Astrocyte (in vitro differentiated cells and primary cell): ENCODE measurements at regions not wholly inside any gene's neighbourhood (a gene's known extent, or its start where the extent isn't known, plus 50 kb on each side); places are given as distances from the start of the nearest gene placed in this dataset.

Experiments used
- DNase-seq: peaks from one replicate; pipeline ENCODE4 v3.0.0-alpha.2; 2010; ENCODE audit warnings: low read depth
- FAIRE-seq: peaks from 2 replicates; lab custom pipeline; 2011; peaks lifted over from hg19 to GRCh38; lab: Jason Lieb, UNC
- H2AFZ ChIP-seq: 2 replicates; pipeline ENCODE4 v1.6.0; 2012; ENCODE audit warnings: low read depth, low read length, inconsistent platforms
- H3K27ac ChIP-seq: 2 replicates; pipeline ENCODE4 v1.5.1; 2011; ENCODE audit warnings: low read depth, low read length, inconsistent platforms
- H3K27me3 ChIP-seq: 2 replicates; pipeline ENCODE4 v1.6.0; 2011; ENCODE audit warnings: low read length, inconsistent platforms; ENCODE audit not compliant: insufficient read depth
- H3K36me3 ChIP-seq: 2 replicates; pipeline ENCODE4 v1.5.1; 2011; ENCODE audit warnings: low read length, inconsistent platforms; ENCODE audit not compliant: insufficient read depth
- H3K4me1 ChIP-seq: 2 replicates; pipeline ENCODE4 v1.5.1; 2011; ENCODE audit warnings: low read length, inconsistent platforms; ENCODE audit not compliant: insufficient read depth
- H3K4me2 ChIP-seq: 2 replicates; pipeline ENCODE4 v1.6.0; 2012; ENCODE audit warnings: low read length, inconsistent platforms
- H3K4me3 ChIP-seq: 2 replicates; pipeline ENCODE4 v1.5.1; 2011; ENCODE audit warnings: low read depth, mild to moderate bottlenecking, low read length, inconsistent platforms; ENCODE audit not compliant: insufficient read depth
- H3K79me2 ChIP-seq: 2 replicates; pipeline ENCODE4 v1.6.0; 2012; ENCODE audit warnings: mild to moderate bottlenecking, low read length, inconsistent platforms; ENCODE audit not compliant: insufficient read depth
- H3K9ac ChIP-seq: 2 replicates; pipeline ENCODE4 v1.6.0; 2012; ENCODE audit warnings: mild to moderate bottlenecking, low read length, inconsistent platforms
- H3K9me3 ChIP-seq: 2 replicates; pipeline ENCODE4 v1.5.1; 2012; ENCODE audit warnings: low read depth, mild to moderate bottlenecking, low read length, inconsistent platforms; ENCODE audit not compliant: insufficient read depth
- H4K20me1 ChIP-seq: 2 replicates; pipeline ENCODE4 v1.6.0; 2012; ENCODE audit warnings: low read length, inconsistent platforms; ENCODE audit not compliant: insufficient read depth
- H3K27ac Mint-ChIP-seq: one replicate; pipeline ENCODE4 v1.8.0; 2021; ENCODE audit warnings: mild to moderate bottlenecking, mixed read lengths; ENCODE audit not compliant: unreplicated experiment
- H3K27me3 Mint-ChIP-seq: one replicate; pipeline ENCODE4 v1.8.0; 2021; ENCODE audit warnings: low read depth, mixed read lengths; ENCODE audit not compliant: unreplicated experiment
- H3K36me3 Mint-ChIP-seq: one replicate; pipeline ENCODE4 v1.8.0; 2021; ENCODE audit warnings: low read depth, mixed read lengths; ENCODE audit not compliant: unreplicated experiment
- H3K4me1 Mint-ChIP-seq: one replicate; pipeline ENCODE4 v1.8.0; 2021; ENCODE audit warnings: low read depth, mixed read lengths; ENCODE audit not compliant: unreplicated experiment
- H3K4me3 Mint-ChIP-seq: one replicate; pipeline ENCODE4 v1.8.0; 2021; ENCODE audit warnings: mild to moderate bottlenecking, moderate library complexity, mixed read lengths; ENCODE audit not compliant: unreplicated experiment
- H3K9me3 Mint-ChIP-seq: one replicate; pipeline ENCODE4 v1.8.0; 2021; ENCODE audit warnings: mild to moderate bottlenecking, mixed read lengths; ENCODE audit not compliant: unreplicated experiment
- EZH2 ChIP-seq: IDR thresholded peaks from 2 replicates; pipeline ENCODE4 v1.6.1; 2012; ENCODE audit warnings: mild to moderate bottlenecking, low read length, inconsistent platforms; ENCODE audit not compliant: insufficient read depth

DNA sequence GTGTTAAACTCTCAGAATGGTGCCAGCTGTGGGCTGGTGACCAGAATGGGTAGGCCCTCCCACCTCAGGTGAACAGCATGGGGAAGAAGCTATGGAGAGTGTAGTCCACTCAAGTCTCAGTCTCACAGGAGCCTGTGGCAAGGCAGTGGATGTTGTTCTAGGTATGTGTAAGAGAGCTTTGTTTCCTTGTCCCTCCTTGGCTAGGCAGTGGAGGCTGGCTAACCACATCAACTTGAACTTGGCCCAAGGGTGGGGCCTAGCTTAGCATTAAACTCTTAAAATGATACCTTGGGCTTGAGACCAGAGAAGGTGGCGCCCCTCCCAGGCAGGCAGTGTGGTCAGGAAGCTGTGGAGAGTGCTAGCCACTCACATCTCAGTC is 53.2 kb upstream of the SLC4A10 start:
- Histone ChIP-seq H3K4me3 (no peak overlapping the region), H3K36me3 (no peaks in the 10 kb centered on the region), H3K27me3 (no peaks in the 10 kb centered on the region), H3K4me1 (no peaks in the 10 kb centered on the region), H3K79me2 (no peaks in the 10 kb centered on the region), H4K20me1 (no peaks in the 10 kb centered on the region), H3K9me3 (no peaks in the 10 kb centered on the region), H3K9ac (no peak overlapping the region), H3K4me2 (no peak overlapping the region), H3K27ac (no peak overlapping the region), H2AFZ (no peak overlapping the region)
- no peaks in the 10 kb centered on the region for H3K36me3 Mint-ChIP-seq
- no peak for FAIRE-seq
- no peak overlapping the region for H3K27ac Mint-ChIP-seq
- no peak overlapping the region for H3K4me3 Mint-ChIP-seq
- peaks cover 6% of the 10 kb centered on the region for H3K27me3 Mint-ChIP-seq
- peaks cover 4% of the 10 kb centered on the region for H3K9me3 Mint-ChIP-seq
- H3K4me1 Mint-ChIP-seq, result no peaks in the 10 kb centered on the region
- no peak for DNase-seq
- TF ChIP-seq EZH2, result no peak
